OCI-LY1 (cell line): ENCODE measurements at regions not wholly inside any gene's neighbourhood (a gene's known extent, or its start where the extent isn't known, plus 50 kb on each side); places are given as distances from the start of the nearest gene placed in this dataset.

Source experiments
- H2AFZ ChIP-seq: fragments of 200-600 bp; sonication (generic), shearing (Covaris generic); 2 replicates; pipeline ENCODE4 v1.6.0; 2014; ENCODE audit warnings: antibody characterized with exemption, mild to moderate bottlenecking, low read length
- H3F3A ChIP-seq: fragments of 200-600 bp; sonication (generic), shearing (Covaris generic); 2 replicates; pipeline ENCODE4 v1.6.0; 2014; ENCODE audit warnings: mild to moderate bottlenecking, antibody characterized with exemption, low read length, moderate library complexity; ENCODE audit not compliant: insufficient read depth
- H3K27ac ChIP-seq: fragments of 200-600 bp; sonication (generic); 2 replicates; pipeline ENCODE4 v1.5.1; 2014; ENCODE audit warnings: low read length, mixed run types, mild to moderate bottlenecking, low read depth; ENCODE audit not compliant: poor library complexity, severe bottlenecking
- H3K27me3 ChIP-seq: fragments of 200-600 bp; sonication (generic); 2 replicates; pipeline ENCODE4 v1.6.0; 2014; ENCODE audit warnings: antibody characterized with exemption, mild to moderate bottlenecking, low read length, moderate library complexity; ENCODE audit not compliant: insufficient read depth
- H3K36me3 ChIP-seq: fragments of 200-600 bp; sonication (generic); 2 replicates; pipeline ENCODE4 v1.6.1; 2014; ENCODE audit warnings: mild to moderate bottlenecking, antibody characterized with exemption, low read length, moderate library complexity, mixed read lengths; ENCODE audit not compliant: insufficient read depth
- H3K4me1 ChIP-seq: fragments of 200-600 bp; sonication (generic); 2 replicates; pipeline ENCODE4 v1.5.1; 2014; ENCODE audit warnings: mild to moderate bottlenecking, low read length, moderate library complexity; ENCODE audit not compliant: insufficient read depth, severe bottlenecking
- H3K4me2 ChIP-seq: fragments of 200-600 bp; sonication (generic), shearing (Covaris generic); 2 replicates; pipeline ENCODE4 v1.6.1; 2014; ENCODE audit warnings: low read length
- H3K4me3 ChIP-seq: fragments of 200-600 bp; sonication (generic); 2 replicates; pipeline ENCODE4 v1.5.1; 2014; ENCODE audit warnings: low read length, low read depth, mild to moderate bottlenecking, mixed read lengths; ENCODE audit not compliant: poor library complexity, severe bottlenecking
- H3K79me2 ChIP-seq: fragments of 200-600 bp; shearing (Covaris generic); 2 replicates; pipeline ENCODE4 v1.6.1; 2016; ENCODE audit warnings: mixed run types, low read length, mixed read lengths; ENCODE audit not compliant: insufficient read depth
- H3K9ac ChIP-seq: fragments of 200-600 bp; sonication (generic), shearing (Covaris generic); 2 replicates; pipeline ENCODE4 v1.6.1; 2014; ENCODE audit warnings: mild to moderate bottlenecking, low read length, mixed read lengths
- H3K9me2 ChIP-seq: fragments of 200-600 bp; sonication (generic), shearing (Covaris generic); 2 replicates; pipeline ENCODE4 v1.6.1; 2014; ENCODE audit warnings: low read depth, mild to moderate bottlenecking, low read length, mixed read lengths
- H3K9me3 ChIP-seq: fragments of 200-600 bp; shearing (Covaris generic); 2 replicates; pipeline ENCODE4 v1.6.1; 2014; ENCODE audit warnings: low read length, mixed read lengths
- H4K20me1 ChIP-seq: fragments of 200-600 bp; sonication (generic), shearing (Covaris generic); 2 replicates; pipeline ENCODE4 v1.6.0; 2016; ENCODE audit warnings: mild to moderate bottlenecking, low read length; ENCODE audit not compliant: insufficient read depth
- EZH2 ChIP-seq: fragments of 200-600 bp; sonication (generic), shearing (Covaris generic); IDR thresholded peaks from 2 replicates; pipeline ENCODE4 v1.8.0; 2017; ENCODE audit warnings: borderline replicate concordance, mixed run types, mild to moderate bottlenecking, antibody characterized with exemption, low read length, moderate library complexity, mixed read lengths
- TF ChIP-seq, protein P1 (sequence below): fragments of 200-600 bp; sonication (generic), shearing (Covaris generic); IDR thresholded peaks from 2 replicates; pipeline ENCODE4 v1.5.1; 2017; ENCODE audit warnings: mild to moderate bottlenecking, antibody characterized with exemption, low read length, moderate library complexity, mixed read lengths

DNA sequence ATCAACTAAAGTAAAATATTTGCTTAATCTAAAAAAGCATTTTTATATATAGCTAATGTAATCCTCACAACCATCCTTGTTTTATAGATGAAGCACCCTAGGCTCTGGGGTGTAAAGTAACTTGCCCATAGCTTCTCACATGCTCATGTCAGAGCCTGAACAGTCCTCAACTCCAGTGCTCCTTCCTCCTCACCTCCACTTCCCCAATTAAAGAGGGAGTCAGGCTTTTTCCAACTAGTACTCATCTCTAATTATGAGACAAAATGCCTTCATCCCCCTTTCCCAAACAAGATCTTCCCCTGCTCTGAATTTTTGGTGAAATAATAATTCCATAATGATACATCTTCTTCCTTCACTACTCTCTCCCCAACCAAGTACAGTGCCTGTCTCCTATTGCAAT lies 290.8 kb upstream of the PRDM1 start:
- Histone ChIP-seq H3K4me2 (no peak overlapping the region), H3K4me1 (peaks cover 4% of the 10 kb centered on the region), H3K4me3 (no peak overlapping the region), H3K27me3 (peaks cover 4% of the 10 kb centered on the region; the same call in 1 of the 2 replicates), H3K9me3 (no peaks in the 10 kb centered on the region), H3K9me2 (no peaks in the 10 kb centered on the region), H3K79me2 (no peaks in the 10 kb centered on the region), H3K36me3 (no peaks in the 10 kb centered on the region), H3K27ac (no peak overlapping the region), H4K20me1 (no peaks in the 10 kb centered on the region), H3K9ac (no peak overlapping the region), H2AFZ (no peak overlapping the region), H3F3A (no peaks in the 10 kb centered on the region)
- TF ChIP-seq, protein P1, sequence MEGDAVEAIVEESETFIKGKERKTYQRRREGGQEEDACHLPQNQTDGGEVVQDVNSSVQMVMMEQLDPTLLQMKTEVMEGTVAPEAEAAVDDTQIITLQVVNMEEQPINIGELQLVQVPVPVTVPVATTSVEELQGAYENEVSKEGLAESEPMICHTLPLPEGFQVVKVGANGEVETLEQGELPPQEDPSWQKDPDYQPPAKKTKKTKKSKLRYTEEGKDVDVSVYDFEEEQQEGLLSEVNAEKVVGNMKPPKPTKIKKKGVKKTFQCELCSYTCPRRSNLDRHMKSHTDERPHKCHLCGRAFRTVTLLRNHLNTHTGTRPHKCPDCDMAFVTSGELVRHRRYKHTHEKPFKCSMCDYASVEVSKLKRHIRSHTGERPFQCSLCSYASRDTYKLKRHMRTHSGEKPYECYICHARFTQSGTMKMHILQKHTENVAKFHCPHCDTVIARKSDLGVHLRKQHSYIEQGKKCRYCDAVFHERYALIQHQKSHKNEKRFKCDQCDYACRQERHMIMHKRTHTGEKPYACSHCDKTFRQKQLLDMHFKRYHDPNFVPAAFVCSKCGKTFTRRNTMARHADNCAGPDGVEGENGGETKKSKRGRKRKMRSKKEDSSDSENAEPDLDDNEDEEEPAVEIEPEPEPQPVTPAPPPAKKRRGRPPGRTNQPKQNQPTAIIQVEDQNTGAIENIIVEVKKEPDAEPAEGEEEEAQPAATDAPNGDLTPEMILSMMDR: no peak
- TF ChIP-seq EZH2: no peak

DNA sequence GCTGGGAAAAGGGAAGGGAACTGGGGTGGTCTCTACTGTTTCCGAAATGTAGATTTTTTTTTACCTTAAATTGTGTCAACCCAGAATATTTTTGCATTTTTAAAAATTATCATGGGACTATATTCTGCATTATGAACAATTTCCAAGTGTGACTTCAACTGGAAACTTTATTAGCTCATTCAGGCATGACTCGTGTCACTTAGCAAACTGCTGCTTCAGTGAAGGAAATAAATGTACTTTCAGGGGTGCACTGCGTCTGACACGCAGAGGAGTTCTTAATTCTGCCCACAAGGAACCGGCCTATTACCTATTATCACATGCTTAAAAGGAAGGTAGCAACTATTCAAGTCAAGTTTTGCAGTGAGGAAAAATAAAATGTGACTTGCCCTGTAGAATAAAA lies 291.3 kb upstream of the PRDM1 start:
- Histone ChIP-seq H3K4me1 (peaks cover 4% of the 10 kb centered on the region), H3K4me3 (no peak overlapping the region), H3K27ac (no peak overlapping the region), H3K4me2 (no peak overlapping the region), H4K20me1 (no peaks in the 10 kb centered on the region), H3K27me3 (peaks cover 4% of the 10 kb centered on the region; the same call in 1 of the 2 replicates), H3K79me2 (no peaks in the 10 kb centered on the region), H3K36me3 (no peaks in the 10 kb centered on the region), H3K9me2 (no peaks in the 10 kb centered on the region), H2AFZ (no peak overlapping the region), H3F3A (no peaks in the 10 kb centered on the region), H3K9ac (no peak overlapping the region), H3K9me3 (no peaks in the 10 kb centered on the region)
- TF ChIP-seq, protein P1: no peak
- TF ChIP-seq EZH2: no peak

DNA sequence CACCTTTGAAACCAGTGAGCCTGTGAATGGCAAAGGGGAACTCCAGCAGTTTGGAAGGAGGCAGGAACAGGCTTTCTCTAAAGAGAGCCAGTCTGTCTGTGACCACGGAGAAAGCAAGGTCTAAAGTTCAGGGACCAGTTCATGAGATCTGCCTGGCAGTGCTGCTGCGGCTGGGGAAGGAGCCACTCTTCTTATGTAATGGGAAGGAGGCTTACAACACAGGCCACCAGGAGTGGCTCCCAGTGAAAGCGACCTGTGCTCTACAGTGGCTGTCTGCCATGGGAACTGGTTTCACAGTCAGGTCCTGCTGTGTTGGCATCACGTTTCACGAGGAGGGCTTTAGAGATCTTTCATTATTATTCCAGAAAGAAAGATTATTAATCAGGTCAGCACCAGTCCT lies 291.9 kb upstream of the PRDM1 start:
- no peaks in the 10 kb centered on the region for H3F3A ChIP-seq

More for the DNA sequence above, 291.9 kb upstream of the PRDM1 start:
- H3K79me2 ChIP-seq: no peaks in the 10 kb centered on the region
- H4K20me1 ChIP-seq: no peaks in the 10 kb centered on the region
- H3K27me3 ChIP-seq: peaks cover 4% of the 10 kb centered on the region; the same call in 1 of the 2 replicates
- peaks cover 4% of the 10 kb centered on the region for H3K4me1 ChIP-seq
- H3K9me2 ChIP-seq: no peaks in the 10 kb centered on the region
- no peak overlapping the region for H2AFZ ChIP-seq
- no peak overlapping the region for H3K9ac ChIP-seq
- no peaks in the 10 kb centered on the region for H3K36me3 ChIP-seq
- H3K4me2 ChIP-seq: no peak overlapping the region
- TF ChIP-seq EZH2: no peak
- TF ChIP-seq, protein P1: no peak
- no peak overlapping the region for H3K4me3 ChIP-seq
- H3K9me3 ChIP-seq: no peaks in the 10 kb centered on the region
- no peak overlapping the region for H3K27ac ChIP-seq
